ENCODE measurements at regions not wholly inside any gene's neighbourhood (a gene's known extent, or its start where the extent isn't known, plus 50 kb on each side); places are given as distances from the start of the nearest gene placed in this dataset.

DNA sequence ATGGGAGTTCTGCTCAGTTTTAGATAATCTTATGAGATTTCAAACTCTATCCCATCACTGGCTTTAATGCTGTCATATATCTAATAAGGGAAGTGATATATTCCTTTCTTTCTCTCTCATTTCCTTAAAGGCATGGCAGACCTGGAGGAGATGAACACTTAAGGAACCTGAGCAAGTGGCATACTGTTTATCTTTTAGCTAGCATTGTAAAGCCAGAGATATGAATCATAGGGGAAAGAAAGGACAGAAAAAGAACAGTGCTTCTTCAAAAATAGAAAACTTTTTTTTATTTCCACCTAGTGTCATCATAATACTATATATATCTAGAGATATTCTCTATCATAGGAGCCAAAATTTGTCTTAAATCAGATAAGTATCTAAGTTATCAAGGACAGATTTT, 68.3 kb upstream of the PSMA6 start:
- H3K27ac ChIP-seq (replicated peaks): no peak overlapping the region
- H3K27me3 ChIP-seq (ENCODE audit: insufficient read depth, poor library complexity, severe bottlenecking): no peaks in the 10 kb centered on the region
- no peak for TF ChIP-seq SPI1 (IDR thresholded peaks at IDR 0.05; ENCODE audit: borderline replicate concordance, low read depth)
- TF ChIP-seq POLR2AphosphoS5 (IDR thresholded peaks at IDR 0.05; ENCODE audit: low read depth): no peak
- no peak for DNase-seq (ENCODE audit: low read depth in 1 of 2, low spot score in 1 of 2)
- no peak overlapping the region for H3K4me3 ChIP-seq (replicated peaks; ENCODE audit: insufficient read depth, low read length)

DNA sequence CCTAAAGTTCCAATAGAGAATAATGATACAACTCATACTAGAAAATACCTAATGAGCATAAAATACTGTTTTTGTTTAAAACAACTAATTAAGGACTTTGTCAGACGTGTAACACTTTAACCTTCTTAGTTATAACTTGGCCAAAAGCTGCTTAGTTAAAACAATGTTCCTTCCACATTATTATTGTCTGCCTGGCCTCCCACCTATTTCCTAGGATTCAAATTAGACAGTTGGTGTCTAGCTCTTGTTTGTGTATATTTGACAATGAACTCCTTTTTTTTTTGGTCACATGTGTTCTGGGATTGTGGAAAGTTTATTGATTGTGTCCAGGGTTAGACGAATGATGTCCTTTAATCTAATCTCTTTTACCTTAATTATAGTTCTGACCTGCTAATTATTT, 67.6 kb upstream of the PSMA6 start:
- no peak for DNase-seq (ENCODE audit: low read depth in 1 of 2, low spot score in 1 of 2)
- no peak overlapping the region for H3K27ac ChIP-seq (replicated peaks)
- H3K27me3 ChIP-seq (ENCODE audit: insufficient read depth, poor library complexity, severe bottlenecking): no peaks in the 10 kb centered on the region
- TF ChIP-seq GABPA (IDR thresholded peaks at IDR 0.05; ENCODE audit: low read depth): no peak
- TF ChIP-seq SPI1 (IDR thresholded peaks at IDR 0.05; ENCODE audit: borderline replicate concordance, low read depth): no peak
- H3K4me3 ChIP-seq (replicated peaks; ENCODE audit: insufficient read depth, low read length): no peak overlapping the region

DNA sequence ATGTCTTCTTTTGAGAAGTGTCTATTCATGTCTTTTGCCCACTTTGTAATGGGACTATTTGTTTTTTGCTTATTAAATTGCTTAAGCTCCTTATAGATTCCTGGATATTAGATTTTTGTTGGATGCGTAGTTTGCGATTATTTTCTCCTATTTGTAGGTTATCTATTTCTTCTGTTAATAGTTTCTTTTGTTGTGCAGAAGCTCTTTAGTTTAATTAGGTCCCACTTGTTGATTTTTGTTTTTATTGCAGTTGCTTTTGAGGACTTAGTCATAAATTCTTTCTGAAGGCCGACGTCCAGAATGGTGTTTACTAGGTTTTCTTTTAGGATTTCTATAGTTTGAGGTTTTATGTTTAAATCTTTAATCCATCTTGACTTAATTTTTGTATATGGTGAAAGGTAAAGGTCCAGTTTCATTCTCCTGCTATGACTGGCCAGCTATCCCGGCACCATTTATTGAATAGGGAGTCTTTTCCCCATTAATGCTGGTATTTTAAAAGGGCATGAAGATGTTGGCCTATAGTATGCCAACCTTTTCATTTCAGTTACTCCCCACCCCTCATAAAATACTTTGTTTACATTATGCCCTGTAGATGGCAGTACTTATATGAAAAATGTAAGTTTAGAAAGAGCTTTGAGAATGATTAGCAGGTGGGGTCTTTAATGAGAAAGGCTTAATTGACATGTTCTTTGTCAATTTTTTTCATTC, 62.9 kb upstream of the PSMA6 start:
- no peaks in the 10 kb centered on the region for H3K27me3 ChIP-seq (ENCODE audit: insufficient read depth, poor library complexity, severe bottlenecking)
- TF ChIP-seq, protein P1, sequence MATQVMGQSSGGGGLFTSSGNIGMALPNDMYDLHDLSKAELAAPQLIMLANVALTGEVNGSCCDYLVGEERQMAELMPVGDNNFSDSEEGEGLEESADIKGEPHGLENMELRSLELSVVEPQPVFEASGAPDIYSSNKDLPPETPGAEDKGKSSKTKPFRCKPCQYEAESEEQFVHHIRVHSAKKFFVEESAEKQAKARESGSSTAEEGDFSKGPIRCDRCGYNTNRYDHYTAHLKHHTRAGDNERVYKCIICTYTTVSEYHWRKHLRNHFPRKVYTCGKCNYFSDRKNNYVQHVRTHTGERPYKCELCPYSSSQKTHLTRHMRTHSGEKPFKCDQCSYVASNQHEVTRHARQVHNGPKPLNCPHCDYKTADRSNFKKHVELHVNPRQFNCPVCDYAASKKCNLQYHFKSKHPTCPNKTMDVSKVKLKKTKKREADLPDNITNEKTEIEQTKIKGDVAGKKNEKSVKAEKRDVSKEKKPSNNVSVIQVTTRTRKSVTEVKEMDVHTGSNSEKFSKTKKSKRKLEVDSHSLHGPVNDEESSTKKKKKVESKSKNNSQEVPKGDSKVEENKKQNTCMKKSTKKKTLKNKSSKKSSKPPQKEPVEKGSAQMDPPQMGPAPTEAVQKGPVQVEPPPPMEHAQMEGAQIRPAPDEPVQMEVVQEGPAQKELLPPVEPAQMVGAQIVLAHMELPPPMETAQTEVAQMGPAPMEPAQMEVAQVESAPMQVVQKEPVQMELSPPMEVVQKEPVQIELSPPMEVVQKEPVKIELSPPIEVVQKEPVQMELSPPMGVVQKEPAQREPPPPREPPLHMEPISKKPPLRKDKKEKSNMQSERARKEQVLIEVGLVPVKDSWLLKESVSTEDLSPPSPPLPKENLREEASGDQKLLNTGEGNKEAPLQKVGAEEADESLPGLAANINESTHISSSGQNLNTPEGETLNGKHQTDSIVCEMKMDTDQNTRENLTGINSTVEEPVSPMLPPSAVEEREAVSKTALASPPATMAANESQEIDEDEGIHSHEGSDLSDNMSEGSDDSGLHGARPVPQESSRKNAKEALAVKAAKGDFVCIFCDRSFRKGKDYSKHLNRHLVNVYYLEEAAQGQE (IDR thresholded peaks at IDR 0.05; ENCODE audit: insufficient replicate concordance, low read depth): no peak
- TF ChIP-seq, protein P2, sequence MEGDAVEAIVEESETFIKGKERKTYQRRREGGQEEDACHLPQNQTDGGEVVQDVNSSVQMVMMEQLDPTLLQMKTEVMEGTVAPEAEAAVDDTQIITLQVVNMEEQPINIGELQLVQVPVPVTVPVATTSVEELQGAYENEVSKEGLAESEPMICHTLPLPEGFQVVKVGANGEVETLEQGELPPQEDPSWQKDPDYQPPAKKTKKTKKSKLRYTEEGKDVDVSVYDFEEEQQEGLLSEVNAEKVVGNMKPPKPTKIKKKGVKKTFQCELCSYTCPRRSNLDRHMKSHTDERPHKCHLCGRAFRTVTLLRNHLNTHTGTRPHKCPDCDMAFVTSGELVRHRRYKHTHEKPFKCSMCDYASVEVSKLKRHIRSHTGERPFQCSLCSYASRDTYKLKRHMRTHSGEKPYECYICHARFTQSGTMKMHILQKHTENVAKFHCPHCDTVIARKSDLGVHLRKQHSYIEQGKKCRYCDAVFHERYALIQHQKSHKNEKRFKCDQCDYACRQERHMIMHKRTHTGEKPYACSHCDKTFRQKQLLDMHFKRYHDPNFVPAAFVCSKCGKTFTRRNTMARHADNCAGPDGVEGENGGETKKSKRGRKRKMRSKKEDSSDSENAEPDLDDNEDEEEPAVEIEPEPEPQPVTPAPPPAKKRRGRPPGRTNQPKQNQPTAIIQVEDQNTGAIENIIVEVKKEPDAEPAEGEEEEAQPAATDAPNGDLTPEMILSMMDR (IDR thresholded peaks at IDR 0.05; ENCODE audit: insufficient read depth, low read length): peak; percentile 11
- no peak overlapping the region for H3K27ac ChIP-seq (replicated peaks)
- DNase-seq (ENCODE audit: low read depth in 1 of 2, low spot score in 1 of 2): no peak
- no peak overlapping the region for H3K4me3 ChIP-seq (replicated peaks; ENCODE audit: insufficient read depth, low read length)

DNA sequence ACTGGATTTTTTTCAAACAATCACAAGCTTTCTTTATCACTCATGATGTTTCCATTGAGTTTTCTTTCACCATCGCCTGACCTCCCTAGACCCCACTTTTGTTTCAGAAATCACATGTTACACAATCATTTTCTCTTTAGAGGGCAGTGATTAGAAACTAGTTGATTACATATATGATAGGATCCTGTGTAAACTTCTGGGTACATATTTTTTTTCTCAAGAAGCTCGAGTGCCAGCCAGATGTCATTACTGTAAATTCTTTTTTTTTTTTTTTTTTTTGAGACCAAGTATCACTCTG, 62.4 kb upstream of the PSMA6 start:
- Histone ChIP-seq H3K27me3 (ENCODE audit: insufficient read depth, poor library complexity, severe bottlenecking) (no peaks in the 10 kb centered on the region), H3K4me3 (replicated peaks; ENCODE audit: insufficient read depth, low read length) (no peak overlapping the region), H3K27ac (replicated peaks) (no peak overlapping the region)
- no peak for TF ChIP-seq POLR2AphosphoS5 (IDR thresholded peaks at IDR 0.05; ENCODE audit: low read depth)
- no peak for TF ChIP-seq SPI1 (IDR thresholded peaks at IDR 0.05; ENCODE audit: borderline replicate concordance, low read depth)
- TF ChIP-seq, protein P2 (IDR thresholded peaks at IDR 0.05; ENCODE audit: insufficient read depth, low read length): no peak
- TF ChIP-seq GABPA (IDR thresholded peaks at IDR 0.05; ENCODE audit: low read depth): no peak
- TF ChIP-seq, protein P1 (IDR thresholded peaks at IDR 0.05; ENCODE audit: insufficient replicate concordance, low read depth): no peak
- no peak for DNase-seq (ENCODE audit: low read depth in 1 of 2, low spot score in 1 of 2)

DNA sequence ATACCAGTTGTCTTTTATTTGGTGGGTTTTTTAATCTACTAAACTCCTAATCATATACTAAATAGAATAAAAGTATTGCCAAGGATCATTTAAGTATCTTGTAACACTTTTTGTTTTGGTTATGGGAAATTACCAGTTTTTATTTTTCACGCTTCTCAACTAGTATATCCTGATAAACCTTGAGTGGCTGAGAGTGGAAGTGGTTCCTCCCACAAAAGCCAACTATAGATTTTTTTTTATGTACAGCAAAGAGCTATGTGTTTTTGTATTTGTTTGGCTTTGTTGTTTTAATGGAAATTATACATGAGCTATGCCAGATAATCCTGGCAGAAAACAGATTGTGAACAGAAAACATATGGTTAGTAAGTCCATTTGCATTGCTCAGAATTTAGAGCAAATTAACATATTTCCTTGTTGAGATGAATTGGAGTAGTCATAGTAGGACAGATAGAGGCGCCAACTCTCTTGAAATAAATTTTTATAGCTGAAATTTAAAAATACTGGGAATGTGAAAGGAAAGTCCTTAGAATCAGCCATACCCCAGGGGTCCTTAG, 60.9 kb upstream of the PSMA6 start:
- DNase-seq (ENCODE audit: low read depth in 1 of 2, low spot score in 1 of 2): no peak
- TF ChIP-seq, protein P1 (IDR thresholded peaks at IDR 0.05; ENCODE audit: insufficient replicate concordance, low read depth): no peak
- TF ChIP-seq POLR2AphosphoS5 (IDR thresholded peaks at IDR 0.05; ENCODE audit: low read depth) (no peak), GABPA (IDR thresholded peaks at IDR 0.05; ENCODE audit: low read depth) (no peak), SPI1 (IDR thresholded peaks at IDR 0.05; ENCODE audit: borderline replicate concordance, low read depth) (no peak)
- TF ChIP-seq, protein P2 (IDR thresholded peaks at IDR 0.05; ENCODE audit: insufficient read depth, low read length): no peak
- Histone ChIP-seq H3K4me3 (replicated peaks; ENCODE audit: insufficient read depth, low read length) (no peak overlapping the region), H3K27me3 (ENCODE audit: insufficient read depth, poor library complexity, severe bottlenecking) (no peaks in the 10 kb centered on the region), H3K27ac (replicated peaks) (no peak overlapping the region)

Measured in HL-60 (cell line).